ENCODE measurements at regions not wholly inside any gene's neighbourhood (a gene's known extent, or its start where the extent isn't known, plus 50 kb on each side); places are given as distances from the start of the nearest gene placed in this dataset.

DNA sequence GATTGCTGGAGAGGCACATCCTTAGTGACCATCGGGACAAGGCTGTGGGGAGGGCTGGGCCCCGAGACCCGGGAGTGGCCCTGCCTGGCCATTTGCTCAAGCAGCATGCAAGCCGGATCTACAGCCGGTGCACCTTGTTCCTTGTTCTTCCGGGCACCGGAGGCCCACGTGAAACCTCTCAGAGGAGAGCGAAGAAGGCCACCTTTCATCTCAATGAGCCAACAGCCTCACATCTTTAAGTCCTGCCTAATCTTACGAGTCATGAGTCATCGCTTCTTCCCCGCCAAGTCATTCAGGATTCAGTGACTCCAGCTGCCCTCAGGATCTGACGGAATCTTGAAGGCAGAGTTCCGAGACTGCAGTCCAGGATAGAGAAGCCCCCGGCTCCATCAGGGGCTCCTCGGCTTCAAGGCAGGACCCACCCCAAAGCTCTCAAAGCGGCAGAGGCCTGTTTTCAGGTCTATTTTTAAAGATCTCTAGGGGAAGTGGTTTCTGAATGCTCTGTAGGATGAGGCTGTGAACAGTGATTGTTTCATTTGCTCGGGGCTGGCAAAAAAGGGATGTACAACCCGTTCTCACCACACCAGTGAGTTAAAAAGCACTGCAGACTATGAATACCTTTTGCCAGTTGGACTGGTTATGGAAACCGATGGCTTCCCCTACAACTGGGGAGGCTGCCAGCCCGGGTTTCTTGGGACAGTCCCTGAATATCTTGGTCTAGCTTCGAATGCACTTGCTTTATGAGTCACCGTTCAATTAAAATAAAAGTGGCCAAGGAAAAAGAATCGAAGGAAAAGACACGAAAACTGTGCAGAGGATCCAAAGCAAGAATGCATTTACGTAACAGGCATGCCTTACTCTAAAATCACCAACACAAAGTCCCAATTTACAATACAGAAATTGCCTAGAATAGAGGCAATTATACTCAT, 57.2 kb upstream of the ECHDC3 start (continued):
- TF ChIP-seq ZNF138 (tag by site-specific recombination; IDR thresholded peaks at IDR 0.05; ENCODE audit: borderline replicate concordance) = no peak
- TF ChIP-seq, protein P1, sequence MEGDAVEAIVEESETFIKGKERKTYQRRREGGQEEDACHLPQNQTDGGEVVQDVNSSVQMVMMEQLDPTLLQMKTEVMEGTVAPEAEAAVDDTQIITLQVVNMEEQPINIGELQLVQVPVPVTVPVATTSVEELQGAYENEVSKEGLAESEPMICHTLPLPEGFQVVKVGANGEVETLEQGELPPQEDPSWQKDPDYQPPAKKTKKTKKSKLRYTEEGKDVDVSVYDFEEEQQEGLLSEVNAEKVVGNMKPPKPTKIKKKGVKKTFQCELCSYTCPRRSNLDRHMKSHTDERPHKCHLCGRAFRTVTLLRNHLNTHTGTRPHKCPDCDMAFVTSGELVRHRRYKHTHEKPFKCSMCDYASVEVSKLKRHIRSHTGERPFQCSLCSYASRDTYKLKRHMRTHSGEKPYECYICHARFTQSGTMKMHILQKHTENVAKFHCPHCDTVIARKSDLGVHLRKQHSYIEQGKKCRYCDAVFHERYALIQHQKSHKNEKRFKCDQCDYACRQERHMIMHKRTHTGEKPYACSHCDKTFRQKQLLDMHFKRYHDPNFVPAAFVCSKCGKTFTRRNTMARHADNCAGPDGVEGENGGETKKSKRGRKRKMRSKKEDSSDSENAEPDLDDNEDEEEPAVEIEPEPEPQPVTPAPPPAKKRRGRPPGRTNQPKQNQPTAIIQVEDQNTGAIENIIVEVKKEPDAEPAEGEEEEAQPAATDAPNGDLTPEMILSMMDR (tag by site-specific recombination; IDR thresholded peaks at IDR 0.05) = no peak
- TF ChIP-seq ZNF555 (tag by site-specific recombination; conservative IDR thresholded peaks at IDR 0.05) = no peak
- no peak for TF ChIP-seq ZNF202 (tag by site-specific recombination; IDR thresholded peaks at IDR 0.05; ENCODE audit: borderline replicate concordance)
- TF ChIP-seq, protein P2, sequence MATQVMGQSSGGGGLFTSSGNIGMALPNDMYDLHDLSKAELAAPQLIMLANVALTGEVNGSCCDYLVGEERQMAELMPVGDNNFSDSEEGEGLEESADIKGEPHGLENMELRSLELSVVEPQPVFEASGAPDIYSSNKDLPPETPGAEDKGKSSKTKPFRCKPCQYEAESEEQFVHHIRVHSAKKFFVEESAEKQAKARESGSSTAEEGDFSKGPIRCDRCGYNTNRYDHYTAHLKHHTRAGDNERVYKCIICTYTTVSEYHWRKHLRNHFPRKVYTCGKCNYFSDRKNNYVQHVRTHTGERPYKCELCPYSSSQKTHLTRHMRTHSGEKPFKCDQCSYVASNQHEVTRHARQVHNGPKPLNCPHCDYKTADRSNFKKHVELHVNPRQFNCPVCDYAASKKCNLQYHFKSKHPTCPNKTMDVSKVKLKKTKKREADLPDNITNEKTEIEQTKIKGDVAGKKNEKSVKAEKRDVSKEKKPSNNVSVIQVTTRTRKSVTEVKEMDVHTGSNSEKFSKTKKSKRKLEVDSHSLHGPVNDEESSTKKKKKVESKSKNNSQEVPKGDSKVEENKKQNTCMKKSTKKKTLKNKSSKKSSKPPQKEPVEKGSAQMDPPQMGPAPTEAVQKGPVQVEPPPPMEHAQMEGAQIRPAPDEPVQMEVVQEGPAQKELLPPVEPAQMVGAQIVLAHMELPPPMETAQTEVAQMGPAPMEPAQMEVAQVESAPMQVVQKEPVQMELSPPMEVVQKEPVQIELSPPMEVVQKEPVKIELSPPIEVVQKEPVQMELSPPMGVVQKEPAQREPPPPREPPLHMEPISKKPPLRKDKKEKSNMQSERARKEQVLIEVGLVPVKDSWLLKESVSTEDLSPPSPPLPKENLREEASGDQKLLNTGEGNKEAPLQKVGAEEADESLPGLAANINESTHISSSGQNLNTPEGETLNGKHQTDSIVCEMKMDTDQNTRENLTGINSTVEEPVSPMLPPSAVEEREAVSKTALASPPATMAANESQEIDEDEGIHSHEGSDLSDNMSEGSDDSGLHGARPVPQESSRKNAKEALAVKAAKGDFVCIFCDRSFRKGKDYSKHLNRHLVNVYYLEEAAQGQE (tag by site-specific recombination; IDR thresholded peaks at IDR 0.05) = 0 out of 2 replicates have a peak, but pooled peaks have one; percentile 8
- TF ChIP-seq, protein P3, sequence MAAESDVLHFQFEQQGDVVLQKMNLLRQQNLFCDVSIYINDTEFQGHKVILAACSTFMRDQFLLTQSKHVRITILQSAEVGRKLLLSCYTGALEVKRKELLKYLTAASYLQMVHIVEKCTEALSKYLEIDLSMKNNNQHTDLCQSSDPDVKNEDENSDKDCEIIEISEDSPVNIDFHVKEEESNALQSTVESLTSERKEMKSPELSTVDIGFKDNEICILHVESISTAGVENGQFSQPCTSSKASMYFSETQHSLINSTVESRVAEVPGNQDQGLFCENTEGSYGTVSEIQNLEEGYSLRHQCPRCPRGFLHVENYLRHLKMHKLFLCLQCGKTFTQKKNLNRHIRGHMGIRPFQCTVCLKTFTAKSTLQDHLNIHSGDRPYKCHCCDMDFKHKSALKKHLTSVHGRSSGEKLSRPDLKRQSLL (tag by site-specific recombination; IDR thresholded peaks at IDR 0.05) = no peak
- TF ChIP-seq, protein P4, sequence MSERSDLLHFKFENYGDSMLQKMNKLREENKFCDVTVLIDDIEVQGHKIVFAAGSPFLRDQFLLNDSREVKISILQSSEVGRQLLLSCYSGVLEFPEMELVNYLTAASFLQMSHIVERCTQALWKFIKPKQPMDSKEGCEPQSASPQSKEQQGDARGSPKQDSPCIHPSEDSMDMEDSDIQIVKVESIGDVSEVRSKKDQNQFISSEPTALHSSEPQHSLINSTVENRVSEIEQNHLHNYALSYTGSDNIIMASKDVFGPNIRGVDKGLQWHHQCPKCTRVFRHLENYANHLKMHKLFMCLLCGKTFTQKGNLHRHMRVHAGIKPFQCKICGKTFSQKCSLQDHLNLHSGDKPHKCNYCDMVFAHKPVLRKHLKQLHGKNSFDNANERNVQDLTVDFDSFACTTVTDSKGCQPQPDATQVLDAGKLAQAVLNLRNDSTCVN (tag by site-specific recombination; optimal IDR thresholded peaks at IDR 0.05) = no peak
- TF ChIP-seq, protein P5, sequence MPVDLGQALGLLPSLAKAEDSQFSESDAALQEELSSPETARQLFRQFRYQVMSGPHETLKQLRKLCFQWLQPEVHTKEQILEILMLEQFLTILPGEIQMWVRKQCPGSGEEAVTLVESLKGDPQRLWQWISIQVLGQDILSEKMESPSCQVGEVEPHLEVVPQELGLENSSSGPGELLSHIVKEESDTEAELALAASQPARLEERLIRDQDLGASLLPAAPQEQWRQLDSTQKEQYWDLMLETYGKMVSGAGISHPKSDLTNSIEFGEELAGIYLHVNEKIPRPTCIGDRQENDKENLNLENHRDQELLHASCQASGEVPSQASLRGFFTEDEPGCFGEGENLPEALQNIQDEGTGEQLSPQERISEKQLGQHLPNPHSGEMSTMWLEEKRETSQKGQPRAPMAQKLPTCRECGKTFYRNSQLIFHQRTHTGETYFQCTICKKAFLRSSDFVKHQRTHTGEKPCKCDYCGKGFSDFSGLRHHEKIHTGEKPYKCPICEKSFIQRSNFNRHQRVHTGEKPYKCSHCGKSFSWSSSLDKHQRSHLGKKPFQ (tag by site-specific recombination; IDR thresholded peaks at IDR 0.05) = no peak
- TF ChIP-seq, protein P6, sequence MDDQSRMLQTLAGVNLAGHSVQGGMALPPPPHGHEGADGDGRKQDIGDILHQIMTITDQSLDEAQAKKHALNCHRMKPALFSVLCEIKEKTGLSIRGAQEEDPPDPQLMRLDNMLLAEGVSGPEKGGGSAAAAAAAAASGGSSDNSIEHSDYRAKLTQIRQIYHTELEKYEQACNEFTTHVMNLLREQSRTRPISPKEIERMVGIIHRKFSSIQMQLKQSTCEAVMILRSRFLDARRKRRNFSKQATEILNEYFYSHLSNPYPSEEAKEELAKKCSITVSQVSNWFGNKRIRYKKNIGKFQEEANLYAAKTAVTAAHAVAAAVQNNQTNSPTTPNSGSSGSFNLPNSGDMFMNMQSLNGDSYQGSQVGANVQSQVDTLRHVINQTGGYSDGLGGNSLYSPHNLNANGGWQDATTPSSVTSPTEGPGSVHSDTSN (CRISPR knock-in tag; IDR thresholded peaks at IDR 0.05) = no peak
- TF ChIP-seq ZBTB17 (tag by site-specific recombination; IDR thresholded peaks at IDR 0.05) = peak; percentile 85
- TF ChIP-seq, protein P7, sequence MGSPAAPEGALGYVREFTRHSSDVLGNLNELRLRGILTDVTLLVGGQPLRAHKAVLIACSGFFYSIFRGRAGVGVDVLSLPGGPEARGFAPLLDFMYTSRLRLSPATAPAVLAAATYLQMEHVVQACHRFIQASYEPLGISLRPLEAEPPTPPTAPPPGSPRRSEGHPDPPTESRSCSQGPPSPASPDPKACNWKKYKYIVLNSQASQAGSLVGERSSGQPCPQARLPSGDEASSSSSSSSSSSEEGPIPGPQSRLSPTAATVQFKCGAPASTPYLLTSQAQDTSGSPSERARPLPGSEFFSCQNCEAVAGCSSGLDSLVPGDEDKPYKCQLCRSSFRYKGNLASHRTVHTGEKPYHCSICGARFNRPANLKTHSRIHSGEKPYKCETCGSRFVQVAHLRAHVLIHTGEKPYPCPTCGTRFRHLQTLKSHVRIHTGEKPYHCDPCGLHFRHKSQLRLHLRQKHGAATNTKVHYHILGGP (tag by site-specific recombination; IDR thresholded peaks at IDR 0.05) = no peak
- TF ChIP-seq, protein P8, sequence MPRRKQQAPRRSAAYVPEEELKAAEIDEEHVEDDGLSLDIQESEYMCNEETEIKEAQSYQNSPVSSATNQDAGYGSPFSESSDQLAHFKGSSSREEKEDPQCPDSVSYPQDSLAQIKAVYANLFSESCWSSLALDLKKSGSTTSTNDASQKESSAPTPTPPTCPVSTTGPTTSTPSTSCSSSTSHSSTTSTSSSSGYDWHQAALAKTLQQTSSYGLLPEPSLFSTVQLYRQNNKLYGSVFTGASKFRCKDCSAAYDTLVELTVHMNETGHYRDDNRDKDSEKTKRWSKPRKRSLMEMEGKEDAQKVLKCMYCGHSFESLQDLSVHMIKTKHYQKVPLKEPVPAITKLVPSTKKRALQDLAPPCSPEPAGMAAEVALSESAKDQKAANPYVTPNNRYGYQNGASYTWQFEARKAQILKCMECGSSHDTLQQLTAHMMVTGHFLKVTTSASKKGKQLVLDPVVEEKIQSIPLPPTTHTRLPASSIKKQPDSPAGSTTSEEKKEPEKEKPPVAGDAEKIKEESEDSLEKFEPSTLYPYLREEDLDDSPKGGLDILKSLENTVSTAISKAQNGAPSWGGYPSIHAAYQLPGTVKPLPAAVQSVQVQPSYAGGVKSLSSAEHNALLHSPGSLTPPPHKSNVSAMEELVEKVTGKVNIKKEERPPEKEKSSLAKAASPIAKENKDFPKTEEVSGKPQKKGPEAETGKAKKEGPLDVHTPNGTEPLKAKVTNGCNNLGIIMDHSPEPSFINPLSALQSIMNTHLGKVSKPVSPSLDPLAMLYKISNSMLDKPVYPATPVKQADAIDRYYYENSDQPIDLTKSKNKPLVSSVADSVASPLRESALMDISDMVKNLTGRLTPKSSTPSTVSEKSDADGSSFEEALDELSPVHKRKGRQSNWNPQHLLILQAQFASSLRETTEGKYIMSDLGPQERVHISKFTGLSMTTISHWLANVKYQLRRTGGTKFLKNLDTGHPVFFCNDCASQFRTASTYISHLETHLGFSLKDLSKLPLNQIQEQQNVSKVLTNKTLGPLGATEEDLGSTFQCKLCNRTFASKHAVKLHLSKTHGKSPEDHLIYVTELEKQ (tag by site-specific recombination; IDR thresholded peaks at IDR 0.05; ENCODE audit: borderline replicate concordance) = 0 out of 2 replicates have a peak, but pooled peaks have one; percentile 59
- no peak for TF ChIP-seq ZNF701 (tag by site-specific recombination; IDR thresholded peaks at IDR 0.05)
- TF ChIP-seq ZNF37A (tag by site-specific recombination; IDR thresholded peaks at IDR 0.05) = no peak
- no peak for TF ChIP-seq ZNF530 (tag by site-specific recombination; IDR thresholded peaks at IDR 0.05; ENCODE audit: low read depth)
- TF ChIP-seq, protein P9, sequence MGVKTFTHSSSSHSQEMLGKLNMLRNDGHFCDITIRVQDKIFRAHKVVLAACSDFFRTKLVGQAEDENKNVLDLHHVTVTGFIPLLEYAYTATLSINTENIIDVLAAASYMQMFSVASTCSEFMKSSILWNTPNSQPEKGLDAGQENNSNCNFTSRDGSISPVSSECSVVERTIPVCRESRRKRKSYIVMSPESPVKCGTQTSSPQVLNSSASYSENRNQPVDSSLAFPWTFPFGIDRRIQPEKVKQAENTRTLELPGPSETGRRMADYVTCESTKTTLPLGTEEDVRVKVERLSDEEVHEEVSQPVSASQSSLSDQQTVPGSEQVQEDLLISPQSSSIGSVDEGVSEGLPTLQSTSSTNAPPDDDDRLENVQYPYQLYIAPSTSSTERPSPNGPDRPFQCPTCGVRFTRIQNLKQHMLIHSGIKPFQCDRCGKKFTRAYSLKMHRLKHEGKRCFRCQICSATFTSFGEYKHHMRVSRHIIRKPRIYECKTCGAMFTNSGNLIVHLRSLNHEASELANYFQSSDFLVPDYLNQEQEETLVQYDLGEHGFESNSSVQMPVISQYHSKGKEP (tag by site-specific recombination; IDR thresholded peaks at IDR 0.05) = no peak
- TF ChIP-seq ZFP41 (tag by site-specific recombination; IDR thresholded peaks at IDR 0.05; ENCODE audit: borderline replicate concordance) = no peak
- no peak for TF ChIP-seq KLF1 (tag by site-specific recombination; IDR thresholded peaks at IDR 0.05)
- TF ChIP-seq EGR2 (tag by site-specific recombination; IDR thresholded peaks at IDR 0.05; ENCODE audit: low read depth) = no peak
- no peak for TF ChIP-seq ZNF548 (tag by site-specific recombination; IDR thresholded peaks at IDR 0.05)

All from HEK293 (cell line).